ENCODE measurements at regions not wholly inside any gene's neighbourhood (a gene's known extent, or its start where the extent isn't known, plus 50 kb on each side); places are given as distances from the start of the nearest gene placed in this dataset.
"Not testable (repeated sequence)": the region's sequence is repeated elsewhere in the genome, so short reads cannot be mapped to it uniquely, and the experiment has no call there.

DNA sequence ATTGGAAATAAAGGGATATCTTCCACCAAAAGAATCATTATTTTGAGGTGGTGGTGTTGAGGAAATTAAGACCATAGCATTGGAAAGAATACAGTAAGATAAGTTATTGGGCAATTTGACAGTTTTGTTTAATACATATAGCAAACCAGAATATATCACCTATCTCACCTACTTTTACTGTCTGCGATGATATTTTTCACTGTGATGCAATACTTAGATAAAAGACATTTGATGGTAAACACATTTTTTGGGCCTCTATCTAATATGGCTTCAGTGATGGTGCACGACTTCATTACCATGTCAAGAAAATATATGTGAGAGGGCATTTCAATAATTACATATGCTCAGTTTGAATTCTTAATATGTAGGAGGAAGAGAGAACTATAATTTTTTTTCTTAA lies 93.7 kb upstream of the MAGI2 start:
- no peak overlapping the region for H3K4me3 Mint-ChIP-seq
- no peaks in the 10 kb centered on the region for H3K27me3 Mint-ChIP-seq
- no peak overlapping the region for H3K27ac Mint-ChIP-seq
- no peaks in the 10 kb centered on the region for H3K4me1 Mint-ChIP-seq
- ATAC-seq (ENCODE audit: low read depth) = no peak
- DNase-seq (ENCODE audit: low spot score in 2 of 2) = no peak
- H3K36me3 Mint-ChIP-seq = no peaks in the 10 kb centered on the region
- peaks cover 2% of the 10 kb centered on the region for H3K9me3 Mint-ChIP-seq

- Mint-ChIP-seq H3K4me3 (no peak overlapping the region), H3K36me3 (no peaks in the 10 kb centered on the region), H3K27me3 (no peaks in the 10 kb centered on the region), H3K9me3 (peaks cover 2% of the 10 kb centered on the region), H3K4me1 (no peaks in the 10 kb centered on the region), H3K27ac (no peak overlapping the region)
- ATAC-seq (ENCODE audit: low read depth) = no peak
- no peak for DNase-seq (ENCODE audit: low spot score in 2 of 2)
Observed at GRCh38 chr7:79540592-79540991, 87.1 kb upstream of the MAGI2 start.

DNA sequence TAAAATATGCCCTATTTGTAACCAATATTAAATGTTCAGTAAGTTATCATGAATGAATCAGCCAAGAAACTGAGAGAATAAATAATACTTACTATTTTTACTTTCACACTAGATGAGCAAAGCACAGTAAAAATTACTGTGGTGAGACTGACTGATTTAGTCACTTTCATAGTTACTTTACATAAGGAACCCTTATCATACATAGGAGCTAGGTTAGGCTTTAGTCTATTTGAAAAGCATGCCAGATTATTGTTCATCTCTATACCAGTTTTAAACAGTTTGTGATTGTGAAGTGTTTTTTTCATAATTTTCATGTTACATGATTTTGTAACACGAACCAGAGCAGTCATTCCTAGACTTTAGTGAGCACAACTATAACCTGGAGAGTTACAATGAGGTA lies 80.7 kb upstream of the MAGI2 start:
- Mint-ChIP-seq H3K9me3 (no peaks in the 10 kb centered on the region), H3K4me3 (no peak overlapping the region), H3K4me1 (no peaks in the 10 kb centered on the region), H3K27me3 (no peaks in the 10 kb centered on the region), H3K36me3 (no peaks in the 10 kb centered on the region), H3K27ac (no peak overlapping the region)
- no peak for DNase-seq (ENCODE audit: low spot score in 2 of 2)
- no peak for ATAC-seq (ENCODE audit: low read depth)

DNA sequence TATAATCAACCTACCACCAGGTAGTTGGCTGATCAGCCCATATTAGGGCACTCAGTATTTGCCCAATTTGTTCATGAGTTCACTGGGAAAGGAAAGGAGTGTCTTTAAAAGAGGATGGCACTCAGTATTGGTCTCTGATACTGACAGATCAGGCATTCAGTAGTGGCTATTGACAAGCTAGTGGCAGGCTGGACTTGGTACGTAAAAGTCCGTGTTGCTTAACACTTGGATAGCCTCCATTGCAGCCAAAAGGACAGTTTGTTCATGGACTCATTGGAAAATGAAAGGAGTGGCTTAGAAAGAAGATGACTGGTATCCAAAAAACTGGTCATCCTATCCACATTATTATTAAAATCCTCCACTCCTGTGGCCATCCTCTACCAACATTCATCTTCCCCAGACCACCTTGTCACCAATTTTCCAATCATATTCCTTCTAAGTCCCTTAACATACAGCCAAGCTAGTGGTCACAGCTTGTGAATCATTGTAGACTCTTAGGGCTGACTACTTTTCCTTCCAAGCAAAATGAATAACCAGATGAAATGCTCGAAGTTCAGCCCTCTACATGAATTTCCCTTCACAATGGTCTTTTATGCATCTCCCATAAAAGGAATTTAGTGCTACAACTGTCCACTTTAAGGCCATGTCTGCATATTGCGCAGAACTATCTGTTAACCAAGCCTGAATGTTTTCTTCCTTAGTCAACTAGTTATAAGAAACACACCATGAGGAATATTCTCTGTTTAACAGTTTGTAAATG lies 78.6 kb upstream of the MAGI2 start:
- DNase-seq (ENCODE audit: low spot score in 2 of 2) (no peak), ATAC-seq (ENCODE audit: low read depth) (no peak)
- no peaks in the 10 kb centered on the region for H3K27me3 Mint-ChIP-seq
- no peaks in the 10 kb centered on the region for H3K36me3 Mint-ChIP-seq
- H3K9me3 Mint-ChIP-seq = peaks cover 2% of the 10 kb centered on the region
- no peaks in the 10 kb centered on the region for H3K4me1 Mint-ChIP-seq
- no peak overlapping the region for H3K27ac Mint-ChIP-seq
- no peak overlapping the region for H3K4me3 Mint-ChIP-seq

GRCh38 chr7:79531116-79531515 lies 77.6 kb upstream of the MAGI2 start:
- ATAC-seq (ENCODE audit: low read depth) (no peak), DNase-seq (ENCODE audit: low spot score in 2 of 2) (no peak)
- Mint-ChIP-seq H3K36me3 (no peaks in the 10 kb centered on the region), H3K4me3 (no peak overlapping the region), H3K27me3 (no peaks in the 10 kb centered on the region), H3K27ac (no peak overlapping the region), H3K4me1 (no peaks in the 10 kb centered on the region), H3K9me3 (peaks cover 2% of the 10 kb centered on the region)

- no peak overlapping the region for H3K4me3 Mint-ChIP-seq
- H3K36me3 Mint-ChIP-seq = no peaks in the 10 kb centered on the region
- H3K27ac Mint-ChIP-seq = no peak overlapping the region
- H3K27me3 Mint-ChIP-seq = no peaks in the 10 kb centered on the region
- ATAC-seq (ENCODE audit: low read depth) (no peak), DNase-seq (ENCODE audit: low spot score in 2 of 2) (no peak)
- H3K9me3 Mint-ChIP-seq = peaks cover 2% of the 10 kb centered on the region
- H3K4me1 Mint-ChIP-seq = no peaks in the 10 kb centered on the region
Observed at GRCh38 chr7:79529881-79530235, 76.4 kb upstream of the MAGI2 start.

DNA sequence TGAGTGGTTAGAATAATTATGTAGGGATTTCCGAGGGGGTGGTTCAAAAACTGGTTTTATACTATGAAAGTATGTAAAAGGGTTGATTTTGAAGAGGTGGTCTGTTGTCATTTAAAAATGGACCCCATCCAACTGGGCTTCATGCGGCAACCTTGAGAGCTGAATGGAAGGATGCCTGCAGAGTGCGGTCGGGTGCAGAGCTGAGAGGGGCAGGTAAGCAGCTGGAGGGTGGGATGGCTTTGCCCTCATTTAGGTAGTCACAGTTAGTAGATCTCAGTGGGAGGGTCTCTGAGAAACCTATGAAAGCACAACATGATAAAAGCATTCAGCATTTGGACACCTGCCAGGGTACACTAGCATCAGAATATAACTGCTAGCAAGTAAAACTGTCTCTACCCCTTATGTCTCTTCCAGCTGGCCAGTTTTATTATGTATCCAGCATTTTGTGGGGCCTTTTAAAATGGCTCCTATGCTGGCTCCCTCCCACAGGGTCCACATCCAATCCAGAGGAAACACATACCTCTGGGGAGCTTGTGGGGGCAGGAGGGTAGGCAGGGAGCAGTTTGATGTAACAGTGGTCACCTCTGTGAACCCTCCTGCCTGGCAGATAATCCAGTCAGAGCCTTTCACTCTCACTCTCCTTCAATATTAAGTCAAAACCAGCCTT lies 75.9 kb upstream of the MAGI2 start:
- no peaks in the 10 kb centered on the region for H3K36me3 Mint-ChIP-seq
- H3K9me3 Mint-ChIP-seq = peaks cover 2% of the 10 kb centered on the region
- no peak overlapping the region for H3K4me3 Mint-ChIP-seq
- no peaks in the 10 kb centered on the region for H3K27me3 Mint-ChIP-seq
- no peak overlapping the region for H3K27ac Mint-ChIP-seq
- no peaks in the 10 kb centered on the region for H3K4me1 Mint-ChIP-seq
- DNase-seq (ENCODE audit: low spot score in 2 of 2) (no peak), ATAC-seq (ENCODE audit: low read depth) (no peak)

GRCh38 chr7:79528421-79528820 lies 75.0 kb upstream of the MAGI2 start:
- H3K4me3 Mint-ChIP-seq = no peak overlapping the region
- H3K4me1 Mint-ChIP-seq = no peaks in the 10 kb centered on the region
- H3K9me3 Mint-ChIP-seq = peaks cover 2% of the 10 kb centered on the region
- no peaks in the 10 kb centered on the region for H3K36me3 Mint-ChIP-seq
- ATAC-seq (ENCODE audit: low read depth) (no peak), DNase-seq (ENCODE audit: low spot score in 2 of 2) (no peak)
- H3K27ac Mint-ChIP-seq = no peak overlapping the region
- H3K27me3 Mint-ChIP-seq = no peaks in the 10 kb centered on the region

DNA sequence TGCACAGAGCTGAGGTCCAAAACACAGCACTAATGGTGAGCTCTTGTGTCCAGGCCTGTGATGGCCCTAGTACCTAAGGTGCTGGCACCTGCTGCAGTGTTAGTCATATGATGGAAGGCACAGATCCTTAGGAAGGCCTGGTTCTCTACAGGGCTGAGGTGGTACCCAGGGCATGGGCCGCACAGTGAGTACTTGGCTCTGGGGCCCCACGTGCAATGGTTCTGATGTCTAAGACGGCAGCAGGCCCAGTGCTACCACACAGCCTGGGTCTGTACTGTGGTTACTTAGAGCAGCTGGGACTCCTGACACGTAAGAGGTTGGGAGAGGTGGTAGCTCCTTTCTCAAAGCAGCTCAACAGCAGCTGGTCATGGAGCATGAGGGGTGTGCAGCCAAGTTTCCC lies 70.6 kb upstream of the MAGI2 start:
- Mint-ChIP-seq H3K4me3 (no peak overlapping the region), H3K4me1 (no peaks in the 10 kb centered on the region), H3K27ac (no peak overlapping the region), H3K27me3 (no peaks in the 10 kb centered on the region), H3K9me3 (peaks cover 3% of the 10 kb centered on the region), H3K36me3 (no peaks in the 10 kb centered on the region)
- ATAC-seq (ENCODE audit: low read depth) (no peak), DNase-seq (ENCODE audit: low spot score in 2 of 2) (no peak)

DNA sequence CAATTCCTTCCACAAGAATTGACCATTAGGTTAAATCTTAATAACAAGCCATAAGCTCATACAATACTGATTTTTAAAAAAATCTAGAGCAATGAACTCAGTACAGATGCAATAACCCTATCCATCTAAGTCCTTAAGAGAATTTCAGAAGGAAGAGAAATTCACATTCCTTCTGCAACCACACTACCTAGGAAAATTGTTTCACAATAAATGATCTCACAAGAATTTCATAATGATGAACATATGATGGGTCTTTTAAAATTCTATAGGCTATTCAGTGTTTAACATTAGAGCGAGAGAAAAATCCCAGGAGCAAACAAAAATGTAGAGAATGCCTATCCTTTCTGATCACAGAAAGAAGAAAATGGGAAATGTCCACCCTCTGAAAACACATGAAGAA lies 70.0 kb upstream of the MAGI2 start:
- Mint-ChIP-seq H3K4me1 (no peaks in the 10 kb centered on the region), H3K27me3 (no peaks in the 10 kb centered on the region), H3K9me3 (peaks cover 3% of the 10 kb centered on the region), H3K36me3 (no peaks in the 10 kb centered on the region), H3K27ac (no peak overlapping the region), H3K4me3 (no peak overlapping the region)
- DNase-seq (ENCODE audit: low spot score in 2 of 2) = no peak
- no peak for ATAC-seq (ENCODE audit: low read depth)

DNA sequence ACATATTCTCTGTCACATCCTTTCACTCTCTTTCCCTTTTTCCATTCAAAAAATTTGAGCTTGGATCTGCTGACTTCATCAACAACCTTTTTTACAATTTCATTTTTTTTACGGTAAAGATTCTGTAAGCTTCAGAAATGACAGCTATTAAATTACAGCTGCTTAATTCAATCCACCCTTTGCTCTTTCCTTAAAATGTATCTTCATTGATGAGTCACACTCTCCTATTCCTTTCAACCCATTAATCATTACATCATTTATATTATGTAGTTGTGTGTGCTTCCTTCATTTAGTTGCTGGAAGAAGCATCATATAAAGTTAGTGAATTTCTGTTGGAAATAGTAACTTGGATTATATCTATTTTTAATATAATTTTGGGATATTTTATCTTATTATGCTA lies 67.1 kb upstream of the MAGI2 start:
- H3K4me3 Mint-ChIP-seq = no peak overlapping the region

GRCh38 chr7:79515358-79515757 lies 61.9 kb upstream of the MAGI2 start:
- Mint-ChIP-seq H3K27ac (no peak overlapping the region), H3K4me1 (no peaks in the 10 kb centered on the region), H3K36me3 (no peaks in the 10 kb centered on the region), H3K4me3 (no peak overlapping the region), H3K9me3 (peaks cover 6% of the 10 kb centered on the region), H3K27me3 (no peaks in the 10 kb centered on the region)
- no peak for DNase-seq (ENCODE audit: low spot score in 2 of 2)
- no peak for ATAC-seq (ENCODE audit: low read depth)

More for the DNA sequence above, 67.1 kb upstream of the MAGI2 start:
- no peaks in the 10 kb centered on the region for H3K4me1 Mint-ChIP-seq
- ATAC-seq (ENCODE audit: low read depth) = no peak
- H3K27me3 Mint-ChIP-seq = no peaks in the 10 kb centered on the region
- no peak for DNase-seq (ENCODE audit: low spot score in 2 of 2)
- H3K27ac Mint-ChIP-seq = no peak overlapping the region
- no peaks in the 10 kb centered on the region for H3K36me3 Mint-ChIP-seq
- H3K9me3 Mint-ChIP-seq = peaks cover 3% of the 10 kb centered on the region

- Mint-ChIP-seq H3K27me3 (no peaks in the 10 kb centered on the region), H3K27ac (no peak overlapping the region), H3K36me3 (no peaks in the 10 kb centered on the region), H3K4me1 (no peaks in the 10 kb centered on the region), H3K4me3 (no peak overlapping the region), H3K9me3 (peaks cover 6% of the 10 kb centered on the region)
- ATAC-seq (ENCODE audit: low read depth) = no peak
- DNase-seq (ENCODE audit: low spot score in 2 of 2) = no peak
Observed at GRCh38 chr7:79513261-79513660, 59.8 kb upstream of the MAGI2 start.

GRCh38 chr7:79512261-79512660 lies 58.8 kb upstream of the MAGI2 start:
- no peak overlapping the region for H3K4me3 Mint-ChIP-seq
- no peaks in the 10 kb centered on the region for H3K4me1 Mint-ChIP-seq
- H3K27ac Mint-ChIP-seq = no peak overlapping the region
- no peaks in the 10 kb centered on the region for H3K36me3 Mint-ChIP-seq
- H3K9me3 Mint-ChIP-seq = peaks cover 6% of the 10 kb centered on the region
- DNase-seq (ENCODE audit: low spot score in 2 of 2) = no peak
- no peak for ATAC-seq (ENCODE audit: low read depth)
- H3K27me3 Mint-ChIP-seq = no peaks in the 10 kb centered on the region

GRCh38 chr7:79511056-79511455 lies 57.6 kb upstream of the MAGI2 start:
- not testable (repeated sequence) for H3K27me3 Mint-ChIP-seq; H3K27ac Mint-ChIP-seq; H3K4me1 Mint-ChIP-seq; ATAC-seq (ENCODE audit: low read depth); H3K4me3 Mint-ChIP-seq; DNase-seq (ENCODE audit: low spot score in 2 of 2); H3K36me3 Mint-ChIP-seq; H3K9me3 Mint-ChIP-seq
